Parathyroid adenoma (tissue), 2 donors: ENCODE measurements at regions not wholly inside any gene's neighbourhood (a gene's known extent, or its start where the extent isn't known, plus 50 kb on each side); places are given as distances from the start of the nearest gene placed in this dataset.

Experiments used
- H2AFZ ChIP-seq: fragments of 300-600 bp; sonication (generic); one replicate; pipeline ENCODE4 v1.7.0; 2017; ENCODE audit warnings: antibody characterized with exemption, mild to moderate bottlenecking
- H3K27ac ChIP-seq: fragments of 300-600 bp; sonication (generic); one replicate; pipeline ENCODE4 v1.7.0; 2017
- H3K27me3 ChIP-seq: fragments of 300-600 bp; sonication (generic); one replicate; pipeline ENCODE4 v1.7.0; 2017; ENCODE audit warnings: low read length; ENCODE audit not compliant: control insufficient read depth, insufficient read depth
- H3K36me3 ChIP-seq: fragments of 300-600 bp; sonication (generic); one replicate; pipeline ENCODE4 v1.7.0; 2017; ENCODE audit warnings: low read length; ENCODE audit not compliant: control insufficient read depth, insufficient read depth
- H3K4me1 ChIP-seq: fragments of 300-600 bp; sonication (generic); one replicate; pipeline ENCODE4 v1.7.0; 2017; ENCODE audit warnings: control low read depth
- H3K4me2 ChIP-seq: fragments of 300-600 bp; sonication (generic); one replicate; pipeline ENCODE4 v1.7.0; 2017; ENCODE audit warnings: low read length
- H3K4me3 ChIP-seq: fragments of 300-600 bp; sonication (generic); one replicate; pipeline ENCODE4 v1.7.0; 2017; ENCODE audit warnings: low read depth, low read length
- H3K79me2 ChIP-seq: fragments of 300-600 bp; sonication (generic); one replicate; pipeline ENCODE4 v1.7.0; 2017; ENCODE audit warnings: control low read depth
- H3K9ac ChIP-seq: fragments of 300-600 bp; sonication (generic); one replicate; pipeline ENCODE4 v1.7.0; 2017; ENCODE audit warnings: mild to moderate bottlenecking
- H3K9me3 ChIP-seq: fragments of 300-600 bp; sonication (generic); one replicate; pipeline ENCODE4 v1.7.0; 2017; ENCODE audit warnings: low read length; ENCODE audit not compliant: control insufficient read depth
- CTCF ChIP-seq: fragments of 300-600 bp; sonication (generic); IDR thresholded peaks from one replicate; pipeline ENCODE4 v1.7.0; 2017; ENCODE audit warnings: antibody characterized with exemption, mild to moderate bottlenecking
- donor health status: primary hyperparathyroidism.

GRCh38 chr1:196078691-196079090 is 529.5 kb downstream of the KCNT2 start:
- no peaks in the 10 kb centered on the region for H3K36me3 ChIP-seq
- TF ChIP-seq CTCF = no peak
- no peaks in the 10 kb centered on the region for H3K9me3 ChIP-seq
- H3K27me3 ChIP-seq = no peaks in the 10 kb centered on the region
- H2AFZ ChIP-seq = no peak overlapping the region
- no peaks in the 10 kb centered on the region for H3K79me2 ChIP-seq
- H3K4me1 ChIP-seq = no peaks in the 10 kb centered on the region
- H3K9ac ChIP-seq = no peak overlapping the region
- H3K4me2 ChIP-seq = no peak overlapping the region
- no peak overlapping the region for H3K4me3 ChIP-seq
- no peak overlapping the region for H3K27ac ChIP-seq

- no peaks in the 10 kb centered on the region for H3K4me1 ChIP-seq
- no peak overlapping the region for H3K4me3 ChIP-seq
- H3K79me2 ChIP-seq = no peaks in the 10 kb centered on the region
- no peak overlapping the region for H3K9ac ChIP-seq
- TF ChIP-seq CTCF = no peak
- H3K4me2 ChIP-seq = no peak overlapping the region
- H3K27me3 ChIP-seq = no peaks in the 10 kb centered on the region
- H3K36me3 ChIP-seq = no peaks in the 10 kb centered on the region
- H2AFZ ChIP-seq = no peak overlapping the region
- no peak overlapping the region for H3K27ac ChIP-seq
- H3K9me3 ChIP-seq = no peaks in the 10 kb centered on the region
Measured at GRCh38 chr1:196075621-196076020, 532.6 kb downstream of the KCNT2 start.

- no peak for TF ChIP-seq CTCF
- Histone ChIP-seq H2AFZ (no peak overlapping the region), H3K79me2 (no peaks in the 10 kb centered on the region), H3K4me2 (no peak overlapping the region), H3K4me1 (no peaks in the 10 kb centered on the region), H3K27me3 (no peaks in the 10 kb centered on the region), H3K36me3 (no peaks in the 10 kb centered on the region), H3K4me3 (no peak overlapping the region), H3K9ac (no peak overlapping the region), H3K27ac (no peak overlapping the region), H3K9me3 (no peaks in the 10 kb centered on the region)
Measured at GRCh38 chr1:196074182-196074581, 534.1 kb downstream of the KCNT2 start.

- Histone ChIP-seq H3K27ac (no peak overlapping the region), H3K9me3 (no peaks in the 10 kb centered on the region), H3K36me3 (no peaks in the 10 kb centered on the region), H3K4me3 (no peak overlapping the region), H3K27me3 (no peaks in the 10 kb centered on the region), H3K79me2 (no peaks in the 10 kb centered on the region), H3K9ac (no peak overlapping the region), H3K4me2 (no peak overlapping the region), H2AFZ (no peak overlapping the region), H3K4me1 (no peaks in the 10 kb centered on the region)
- no peak for TF ChIP-seq CTCF
Measured at GRCh38 chr1:196071447-196071846, 536.8 kb downstream of the KCNT2 start.

GRCh38 chr1:196070940-196071339 is 537.3 kb downstream of the KCNT2 start:
- no peak overlapping the region for H3K4me3 ChIP-seq
- no peak for TF ChIP-seq CTCF
- no peak overlapping the region for H3K27ac ChIP-seq
- no peaks in the 10 kb centered on the region for H3K79me2 ChIP-seq
- no peaks in the 10 kb centered on the region for H3K4me1 ChIP-seq
- H3K36me3 ChIP-seq = no peaks in the 10 kb centered on the region
- no peak overlapping the region for H3K9ac ChIP-seq
- no peak overlapping the region for H2AFZ ChIP-seq
- no peak overlapping the region for H3K4me2 ChIP-seq
- no peaks in the 10 kb centered on the region for H3K27me3 ChIP-seq
- no peaks in the 10 kb centered on the region for H3K9me3 ChIP-seq
